Head of caudate nucleus (tissue), 42 donors: ENCODE measurements at regions not wholly inside any gene's neighbourhood (a gene's known extent, or its start where the extent isn't known, plus 50 kb on each side); places are given as distances from the start of the nearest gene placed in this dataset.
"Not testable (repeated sequence)": the region's sequence is repeated elsewhere in the genome, so short reads cannot be mapped to it uniquely, and the experiment has no call there.

Experiments
- DNase-seq, 42 donors: peaks; one replicate each; pipeline versions ENCODE4 v3.0.0 to v3.0.0-alpha.2; 2020 to 2021; ENCODE audit warnings: mixed read lengths in 7 of 42
- intact Hi-C: fragments of 100-400 bp; cut with DNase I; formaldehyde crosslinking; loops from one replicate; pipeline ENCODE4 v1.15.0; 2022

- intact Hi-C loops, result no loop called here
Observed at GRCh38 chr3:144875211-144875610, 903.6 kb downstream of the DIPK2A start.

GRCh38 chr3:144877356-144877755 lies 905.7 kb downstream of the DIPK2A start:
- no peak for DNase-seq
- intact Hi-C loops, result no loop called here

More at GRCh38 chr3:144875211-144875610, 903.6 kb downstream of the DIPK2A start:
- DNase-seq, result no peak

GRCh38 chr3:144879701-144880100 lies 908.1 kb downstream of the DIPK2A start:
- no peak for DNase-seq
- intact Hi-C loops, result no loop called here

GRCh38 chr3:144893980-144894379 lies 922.4 kb downstream of the DIPK2A start:
- intact Hi-C loops, result no loop called here
- DNase-seq, result no peak

GRCh38 chr3:144894576-144894975 lies 923.0 kb downstream of the DIPK2A start:
- DNase-seq, result no peak
- intact Hi-C loops, result no loop called here

- no peak for DNase-seq
- intact Hi-C loops, result no loop called here
Observed at GRCh38 chr3:144900366-144900765, 928.7 kb downstream of the DIPK2A start.

- intact Hi-C loops, DNase-seq: not testable (repeated sequence)
Observed at GRCh38 chr3:144907581-144907980, 936.0 kb downstream of the DIPK2A start.

GRCh38 chr3:144912968-144913367 lies 941.3 kb downstream of the DIPK2A start:
- DNase-seq, result no peak
- intact Hi-C loops, result no loop called here

- no peak for DNase-seq
- intact Hi-C loops, result no loop called here
Observed at GRCh38 chr3:144915202-144915601, 943.6 kb downstream of the DIPK2A start.

- intact Hi-C loops, result no loop called here
- peak in 19 of 42 donors; percentile 3 to 52 (median 18) for DNase-seq
Observed at GRCh38 chr3:144921710-144922109, 950.1 kb downstream of the DIPK2A start.

GRCh38 chr3:144923046-144923775 lies 951.6 kb downstream of the DIPK2A start:
- DNase-seq, result no peak
- intact Hi-C loops, result no loop called here

GRCh38 chr3:144930431-144930830 lies 958.8 kb downstream of the DIPK2A start:
- no peak for DNase-seq
- intact Hi-C loops, result no loop called here

GRCh38 chr3:144931590-144931989 lies 960.0 kb downstream of the DIPK2A start:
- intact Hi-C loops, result no loop called here

GRCh38 chr3:144942093-144942837 lies 970.6 kb downstream of the DIPK2A start:
- intact Hi-C loops, result no loop called here
- DNase-seq, result no peak

More at GRCh38 chr3:144931590-144931989, 960.0 kb downstream of the DIPK2A start:
- DNase-seq, result no peak

- no peak for DNase-seq
- intact Hi-C loops, result no loop called here
Observed at GRCh38 chr3:144942838-144943197, 971.2 kb downstream of the DIPK2A start.

GRCh38 chr3:144947895-144948294 lies 976.3 kb downstream of the DIPK2A start:
- intact Hi-C loops, result no loop called here
- no peak for DNase-seq

GRCh38 chr3:144948711-144949110 lies 977.1 kb downstream of the DIPK2A start:
- no peak for DNase-seq
- intact Hi-C loops, result no loop called here

- no peak for DNase-seq
- intact Hi-C loops, result no loop called here
Observed at GRCh38 chr3:144953959-144954358, 982.3 kb downstream of the DIPK2A start.

- no peak for DNase-seq
- intact Hi-C loops, result no loop called here
Observed at GRCh38 chr3:144957398-144958101, 985.9 kb downstream of the DIPK2A start.

- DNase-seq, result no peak
- intact Hi-C loops, result no loop called here
Observed at GRCh38 chr3:144963810-144964209, 992.2 kb downstream of the DIPK2A start.
